22Rv1 (cell line): ENCODE measurements at regions not wholly inside any gene's neighbourhood (a gene's known extent, or its start where the extent isn't known, plus 50 kb on each side); places are given as distances from the start of the nearest gene placed in this dataset.

Experiments
- CTCF ChIP-seq: fragments of 450-650 bp; IDR thresholded peaks from 2 replicates; pipeline ENCODE4 v1.5.1; 2017; ENCODE audit warnings: mild to moderate bottlenecking
- ZFX ChIP-seq: fragments of 450-650 bp; IDR thresholded peaks from 2 replicates; pipeline ENCODE4 v1.6.1; 2017; ENCODE audit warnings: antibody characterized with exemption, borderline replicate concordance

GRCh38 chrX:121504153-121504552 is 456.7 kb downstream of the GLUD2 start:
- TF ChIP-seq CTCF (no peak), ZFX (no peak)
